ENCODE measurements at regions not wholly inside any gene's neighbourhood (a gene's known extent, or its start where the extent isn't known, plus 50 kb on each side); places are given as distances from the start of the nearest gene placed in this dataset.
"Not testable (repeated sequence)": the region's sequence is repeated elsewhere in the genome, so short reads cannot be mapped to it uniquely, and the experiment has no call there.

GRCh38 chr10:8128511-8128910 is 74.0 kb downstream of the GATA3 start:
- DNase-seq, result no peak

- no peak for DNase-seq
Observed at GRCh38 chr10:8129438-8129837, 75.0 kb downstream of the GATA3 start.

GRCh38 chr10:8130973-8131911 is 76.8 kb downstream of the GATA3 start:
- peak; percentile 42 for DNase-seq

- DNase-seq, result peak; percentile 4
Observed at GRCh38 chr10:8133146-8133545, 78.7 kb downstream of the GATA3 start.

- peak; percentile 17 for DNase-seq
Observed at GRCh38 chr10:8136736-8137135, 82.2 kb downstream of the GATA3 start.

GRCh38 chr10:8137272-8137681 is 82.8 kb downstream of the GATA3 start:
- peak; percentile 52 for DNase-seq

GRCh38 chr10:8137726-8138125 is 83.2 kb downstream of the GATA3 start:
- peak; percentile 22 for DNase-seq

GRCh38 chr10:8138471-8138870 is 84.0 kb downstream of the GATA3 start:
- no peak for DNase-seq

- DNase-seq, result no peak
Observed at GRCh38 chr10:8144496-8144895, 90.0 kb downstream of the GATA3 start.

GRCh38 chr10:8146650-8147049 is 92.2 kb downstream of the GATA3 start:
- DNase-seq, result no peak

- DNase-seq, result no peak
Observed at GRCh38 chr10:8149991-8150390, 95.5 kb downstream of the GATA3 start.

GRCh38 chr10:8150401-8150905 is 96.0 kb downstream of the GATA3 start:
- no peak for DNase-seq

- DNase-seq, result no peak
Observed at GRCh38 chr10:8151086-8151485, 96.6 kb downstream of the GATA3 start.

GRCh38 chr10:8156918-8157317 is 102.4 kb downstream of the GATA3 start:
- no peak for DNase-seq

GRCh38 chr10:8158193-8159071 is 103.9 kb downstream of the GATA3 start:
- no peak for DNase-seq

GRCh38 chr10:8159341-8160165 is 105.1 kb downstream of the GATA3 start:
- DNase-seq, result peak; percentile 20

- no peak for DNase-seq
Observed at GRCh38 chr10:8163824-8164223, 109.3 kb downstream of the GATA3 start.

GRCh38 chr10:8164640-8165039 is 110.2 kb downstream of the GATA3 start:
- not testable (repeated sequence) for DNase-seq

- no peak for DNase-seq
Observed at GRCh38 chr10:8168836-8169235, 114.3 kb downstream of the GATA3 start.

GRCh38 chr10:8171008-8171407 is 116.5 kb downstream of the GATA3 start:
- no peak for DNase-seq

GRCh38 chr10:8172604-8173003 is 118.1 kb downstream of the GATA3 start:
- no peak for DNase-seq

GRCh38 chr10:8173243-8173865 is 118.9 kb downstream of the GATA3 start:
- no peak for DNase-seq

Measured in CD4-positive, alpha-beta T cell treated with Interleukin-4 for 4 hours (primary cell).